Sigmoid colon (tissue), 3 donors: ENCODE measurements at regions not wholly inside any gene's neighbourhood (a gene's known extent, or its start where the extent isn't known, plus 50 kb on each side); places are given as distances from the start of the nearest gene placed in this dataset.

Source experiments
- CTCF ChIP-seq, 4 experiments: fragments of 450-650 bp in 3 of 4; fragments of 200-600 bp in 1 of 4; IDR thresholded peaks; one replicate each; pipeline ENCODE4 v1.5.1; 2016 to 2019; ENCODE audit warnings: antibody characterized with exemption in 4 of 4, mild to moderate bottlenecking in 3 of 4, moderate library complexity in 2 of 4
- POLR2A ChIP-seq, 2 donors: fragments of 450-650 bp; IDR thresholded peaks; one replicate each; pipeline ENCODE4 v1.6.1; 2016; ENCODE audit warnings: antibody characterized with exemption in 2 of 2, mild to moderate bottlenecking in 2 of 2, moderate library complexity in 2 of 2

GRCh38 chr3:127069814-127070440, 87.0 kb downstream of the PLXNA1 start:
- no peak for TF ChIP-seq CTCF (IDR thresholded peaks at IDR 0.05)
- no peak for TF ChIP-seq POLR2A (IDR thresholded peaks at IDR 0.05)
